HEK293 (cell line): ENCODE measurements at regions not wholly inside any gene's neighbourhood (a gene's known extent, or its start where the extent isn't known, plus 50 kb on each side); places are given as distances from the start of the nearest gene placed in this dataset.
"Not testable (repeated sequence)": the region's sequence is repeated elsewhere in the genome, so short reads cannot be mapped to it uniquely, and the experiment has no call there.

Experiments
- CTCF ChIA-PET: fragments of 350-600 bp; formaldehyde crosslinking; extraction: SDS; loops from one replicate; lab custom pipeline; 2021; ENCODE audit warnings: antibody characterized with exemption; lab: Yijun Ruan, JAX
- POLR2A ChIA-PET: fragments of 300-600 bp; formaldehyde crosslinking; extraction: SDS; loops from one replicate; lab custom pipeline; 2020; ENCODE audit warnings: antibody characterized with exemption, inconsistent platforms; lab: Yijun Ruan, JAX
- H3K27ac ChIP-seq: fragments of 200-500 bp; sonication (Bioruptor generic); 2 replicates; pipeline ENCODE4 v1.5.1; 2014; ENCODE audit warnings: low read depth, low read length, control low read depth, inconsistent platforms; ENCODE audit errors: extremely low read depth
- H3K36me3 ChIP-seq, 2 experiments: fragments of 200-500 bp in 1 of 2; sonication (Bioruptor generic) in 1 of 2; 1 replicate in 1 of 2; 2 replicates in 1 of 2; pipeline ENCODE4 v1.5.1; 2014 to 2017; ENCODE audit warnings: inconsistent platforms in 2 of 2, low read length in 2 of 2; ENCODE audit not compliant: control insufficient read depth in 2 of 2, insufficient read depth in 1 of 2
- H3K4me1 ChIP-seq: fragments of 200-500 bp; sonication (Bioruptor generic); 2 replicates; pipeline ENCODE4 v1.5.1; 2014; ENCODE audit warnings: mild to moderate bottlenecking, low read length, inconsistent platforms; ENCODE audit not compliant: control insufficient read depth, insufficient read depth
- H3K4me3 ChIP-seq: 2 replicates; pipeline ENCODE4 v1.5.1; 2011; ENCODE audit warnings: low read depth, mild to moderate bottlenecking, control low read depth, low read length, moderate library complexity
- H3K9me3 ChIP-seq: fragments of 200-500 bp; sonication (Bioruptor generic); 2 replicates; pipeline ENCODE4 v1.5.1; 2014; ENCODE audit warnings: low read depth, low read length, inconsistent platforms; ENCODE audit not compliant: control insufficient read depth, insufficient read depth
- GLI2 ChIP-seq: fragments of 450-650 bp; formaldehyde crosslinking; IDR thresholded peaks from 2 replicates; pipeline ENCODE4; 2017; ENCODE audit warnings: missing biosample characterization, missing genetic modification characterization, low read depth, borderline replicate concordance
- KLF17 ChIP-seq: fragments of 450-650 bp; formaldehyde crosslinking; IDR thresholded peaks from 2 replicates; pipeline ENCODE4 v1.5.1; 2016; ENCODE audit warnings: missing biosample characterization, missing genetic modification characterization
- KLF7 ChIP-seq: fragments of 450-650 bp; formaldehyde crosslinking; IDR thresholded peaks from 2 replicates; pipeline ENCODE4 v1.5.1; 2016; ENCODE audit warnings: missing biosample characterization, missing genetic modification characterization, borderline replicate concordance
- SCRT1 ChIP-seq: fragments of 450-650 bp; formaldehyde crosslinking; IDR thresholded peaks from 2 replicates; pipeline ENCODE4 v1.5.1; 2016; ENCODE audit warnings: missing biosample characterization, missing genetic modification characterization, borderline replicate concordance
- SP7 ChIP-seq: fragments of 450-650 bp; formaldehyde crosslinking; IDR thresholded peaks from 2 replicates; pipeline ENCODE4 v1.5.1; 2016; ENCODE audit warnings: missing biosample characterization, missing genetic modification characterization
- ZBTB17 ChIP-seq: fragments of 450-650 bp; formaldehyde crosslinking; IDR thresholded peaks from 2 replicates; pipeline ENCODE4 v1.5.1; 2016; ENCODE audit warnings: missing biosample characterization, missing genetic modification characterization
- ZBTB44 ChIP-seq: fragments of 450-650 bp; IDR thresholded peaks from 2 replicates; pipeline ENCODE4 v1.5.1; 2018; ENCODE audit warnings: missing biosample characterization, mild to moderate bottlenecking, missing genetic modification characterization
- ZNF10 ChIP-seq: fragments of 450-650 bp; formaldehyde crosslinking; IDR thresholded peaks from 2 replicates; pipeline ENCODE4 v1.5.1; 2017; ENCODE audit warnings: missing biosample characterization, missing genetic modification characterization
- ZNF112 ChIP-seq: fragments of 450-650 bp; formaldehyde crosslinking; IDR thresholded peaks from 2 replicates; pipeline ENCODE4 v1.5.0; 2017; ENCODE audit warnings: missing biosample characterization, missing genetic modification characterization
- ZNF114 ChIP-seq: fragments of 450-650 bp; formaldehyde crosslinking; IDR thresholded peaks from 2 replicates; pipeline ENCODE4 v1.5.0; 2017; ENCODE audit warnings: missing biosample characterization, missing genetic modification characterization
- ZNF362 ChIP-seq: fragments of 450-650 bp; formaldehyde crosslinking; IDR thresholded peaks from 2 replicates; pipeline ENCODE4 v1.5.1; 2016; ENCODE audit warnings: missing biosample characterization, missing genetic modification characterization
- ZNF544 ChIP-seq: fragments of 450-650 bp; formaldehyde crosslinking; IDR thresholded peaks from 2 replicates; pipeline ENCODE4 v1.5.0; 2017; ENCODE audit warnings: missing biosample characterization, missing genetic modification characterization
- ZNF645 ChIP-seq: fragments of 450-650 bp; formaldehyde crosslinking; IDR thresholded peaks from 2 replicates; pipeline ENCODE4; 2016; ENCODE audit warnings: missing biosample characterization, missing genetic modification characterization
- ZNF654 ChIP-seq: fragments of 450-650 bp; formaldehyde crosslinking; IDR thresholded peaks from 2 replicates; pipeline ENCODE4 v1.5.1; 2016; ENCODE audit warnings: low read depth, missing biosample characterization, missing genetic modification characterization
- ZNF701 ChIP-seq: fragments of 450-650 bp; formaldehyde crosslinking; IDR thresholded peaks from 2 replicates; pipeline ENCODE4 v1.5.1; 2016; ENCODE audit warnings: missing biosample characterization, missing genetic modification characterization
- ZNF785 ChIP-seq: fragments of 450-650 bp; formaldehyde crosslinking; IDR thresholded peaks from 2 replicates; pipeline ENCODE4 v1.5.1; 2016; ENCODE audit warnings: missing biosample characterization, missing genetic modification characterization
- ZSCAN30 ChIP-seq: fragments of 450-650 bp; IDR thresholded peaks from 2 replicates; pipeline ENCODE4 v1.5.1; 2018; ENCODE audit warnings: missing biosample characterization, mild to moderate bottlenecking, missing genetic modification characterization, moderate library complexity

GRCh38 chr4:123025398-123025797 is 103.0 kb upstream of the NUDT6 start:
- Histone ChIP-seq H3K36me3 (peaks cover 0 to 3% of the 10 kb centered on the region in 2 experiments; a peak in 1 of 3 replicates), H3K27ac (no peak overlapping the region)
- TF ChIP-seq ZNF112 (tag by site-specific recombination) (no peak), ZNF544 (no peak), ZNF114 (tag by site-specific recombination) (no peak), ZNF645 (no peak), ZNF362 (tag by site-specific recombination) (no peak), KLF7 (tag by site-specific recombination) (no peak), ZNF10 (tag by site-specific recombination) (no peak), ZNF654 (no peak), GLI2 (tag by site-specific recombination) (no peak), SP7 (tag by site-specific recombination) (no peak), KLF17 (tag by site-specific recombination) (no peak), ZSCAN30 (tag by site-specific recombination) (no peak), ZNF701 (tag by site-specific recombination) (no peak), ZBTB44 (tag by site-specific recombination) (no peak), ZNF785 (tag by site-specific recombination) (no peak)
- TF ChIP-seq, all 188 proteins: peak for 0
- Histone ChIP-seq H3K9me3 (no peaks in the 10 kb centered on the region), H3K4me3 (no peak overlapping the region), H3K4me1 (no peaks in the 10 kb centered on the region)
- ChIA-PET CTCF (no interaction called here), POLR2A (no interaction called here)

- POLR2A ChIA-PET, CTCF ChIA-PET, H3K27ac ChIP-seq: not testable (repeated sequence)
Observed at GRCh38 chr4:123026015-123026414, 103.6 kb upstream of the NUDT6 start.

GRCh38 chr4:123031664-123032063 is 109.3 kb upstream of the NUDT6 start:
- ChIA-PET POLR2A (no interaction called here), CTCF (interaction anchor here (0.7 kb wide), 1 partner anchor 1051 kb away, joined by 3 read pairs; no protein-coding TSS in a partner anchor)
- Histone ChIP-seq H3K9me3 (no peaks in the 10 kb centered on the region), H3K27ac (no peak overlapping the region), H3K36me3 (peaks cover 0 to 3% of the 10 kb centered on the region in 2 experiments; a peak in 1 of 3 replicates), H3K4me1 (0 out of 2 replicates have a peak, but pooled peaks cover 2% of the 10 kb centered on the region), H3K4me3 (no peak overlapping the region)
- TF ChIP-seq SCRT1 (tag by site-specific recombination) (no peak), ZBTB17 (tag by site-specific recombination) (0 out of 2 replicates have a peak, but pooled peaks have one; percentile 21)

More at GRCh38 chr4:123026015-123026414, 103.6 kb upstream of the NUDT6 start:
- H3K4me3 ChIP-seq, H3K9me3 ChIP-seq, H3K4me1 ChIP-seq, H3K36me3 ChIP-seq: not testable (repeated sequence)
